HG03108 (cell line): ENCODE measurements at regions not wholly inside any gene's neighbourhood (a gene's known extent, or its start where the extent isn't known, plus 50 kb on each side); places are given as distances from the start of the nearest gene placed in this dataset.

Source experiments
- ATAC-seq: cut with Tn5 transposase; IDR thresholded peaks from one replicate; pipeline ENCODE4 v1.9.1; 2021; ENCODE audit warnings: moderate library complexity; ENCODE audit not compliant: unreplicated experiment

GRCh38 chr3:168422843-168423242, 327.1 kb upstream of the GOLIM4 start:
- no peak for ATAC-seq

DNA sequence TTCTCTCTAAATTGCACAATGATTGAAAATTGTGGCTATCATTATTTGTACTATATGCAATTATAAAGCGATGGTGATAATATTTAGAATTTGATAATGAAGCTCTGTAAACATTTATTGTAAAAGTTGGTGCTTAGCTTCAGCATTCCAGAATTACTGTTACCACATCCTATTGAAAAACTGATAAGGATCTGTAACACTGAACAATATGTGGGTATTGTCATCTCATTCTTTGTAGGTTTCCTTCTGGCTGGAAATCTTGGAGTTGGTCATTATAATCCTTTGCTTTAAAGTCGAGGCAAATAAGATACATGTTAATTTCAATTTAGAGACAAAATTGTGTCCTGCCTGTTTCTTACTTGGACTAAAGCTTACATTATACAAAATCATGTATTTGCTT, 323.4 kb upstream of the GOLIM4 start:
- ATAC-seq: no peak

DNA sequence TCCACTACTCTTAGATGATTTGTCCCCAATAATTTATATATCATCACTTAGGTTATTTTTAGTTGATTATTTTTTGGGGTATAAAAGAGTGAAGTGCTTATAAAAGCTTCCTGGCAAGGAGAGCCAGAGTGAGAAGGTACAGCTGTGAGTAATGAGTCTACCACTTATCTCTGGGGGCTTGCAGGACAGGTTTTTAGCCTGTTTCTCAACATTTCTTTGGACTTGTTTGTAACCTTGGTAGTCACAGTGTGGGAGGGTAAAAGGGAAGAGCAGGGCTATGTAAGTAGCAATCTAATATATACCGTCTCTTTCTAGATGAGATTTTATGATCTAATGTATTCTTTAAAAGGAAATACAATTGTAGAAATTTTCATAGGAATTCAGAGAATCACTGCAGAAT, 321.3 kb upstream of the GOLIM4 start:
- no peak for ATAC-seq

- ATAC-seq: no peak
Observed at GRCh38 chr3:168416446-168416845, 320.7 kb upstream of the GOLIM4 start.

DNA sequence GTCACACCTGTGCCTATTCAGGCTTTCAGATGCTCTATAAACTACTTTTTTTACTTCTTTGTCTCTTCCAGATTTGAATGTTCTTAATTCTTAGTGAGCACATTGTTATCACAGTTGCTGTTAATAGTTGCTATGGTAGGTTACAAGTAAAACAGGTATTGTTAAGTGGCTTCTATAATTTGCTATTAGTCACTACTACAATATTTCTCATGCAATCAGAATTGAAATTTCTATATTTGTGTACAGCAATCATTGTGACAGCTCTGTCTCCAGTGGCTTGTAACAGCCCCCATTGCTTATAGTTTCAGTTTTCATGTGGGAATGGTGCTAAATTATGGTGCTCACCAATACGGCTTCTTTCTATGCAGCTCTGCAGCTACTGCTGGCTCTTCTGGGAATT, 318.4 kb upstream of the GOLIM4 start:
- no peak for ATAC-seq

DNA sequence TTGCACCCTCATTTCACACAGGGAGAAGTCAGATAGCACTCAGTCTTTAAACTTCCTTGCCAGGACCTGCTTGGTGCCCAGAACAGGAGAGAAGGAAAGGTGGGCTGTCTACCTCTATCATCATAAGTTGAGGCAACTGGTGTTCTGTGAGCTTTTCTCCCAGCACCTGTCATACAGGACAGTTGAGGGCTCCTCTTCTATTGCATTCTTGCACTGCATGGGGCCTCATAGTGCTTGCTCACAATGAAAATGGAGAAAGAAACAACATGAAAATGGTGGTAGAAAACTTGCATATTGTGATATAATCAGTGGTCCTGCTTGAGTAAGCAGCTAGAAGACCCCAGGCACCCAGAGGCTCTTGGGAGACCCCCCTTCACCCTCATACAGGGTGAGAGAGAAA, 311.7 kb upstream of the GOLIM4 start:
- ATAC-seq: no peak

DNA sequence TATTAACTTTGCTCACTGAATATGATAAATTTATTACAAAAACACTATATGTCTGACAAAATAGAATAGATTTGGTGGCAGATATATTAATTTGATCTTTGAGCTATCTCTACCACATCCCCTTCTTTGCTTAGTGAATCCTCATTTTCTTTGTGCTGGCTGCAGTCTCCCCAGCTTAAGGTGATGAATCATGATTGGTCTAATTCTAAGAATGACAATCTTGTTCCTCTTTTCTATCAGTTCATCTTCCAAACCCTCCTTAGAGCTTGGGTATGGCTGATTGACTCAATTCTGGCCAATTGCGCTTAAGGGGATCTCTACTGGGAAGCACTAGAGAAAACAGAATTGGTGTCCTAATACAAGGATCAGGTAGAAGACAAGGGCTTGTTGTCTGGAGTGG, 309.6 kb upstream of the GOLIM4 start:
- no peak for ATAC-seq

DNA sequence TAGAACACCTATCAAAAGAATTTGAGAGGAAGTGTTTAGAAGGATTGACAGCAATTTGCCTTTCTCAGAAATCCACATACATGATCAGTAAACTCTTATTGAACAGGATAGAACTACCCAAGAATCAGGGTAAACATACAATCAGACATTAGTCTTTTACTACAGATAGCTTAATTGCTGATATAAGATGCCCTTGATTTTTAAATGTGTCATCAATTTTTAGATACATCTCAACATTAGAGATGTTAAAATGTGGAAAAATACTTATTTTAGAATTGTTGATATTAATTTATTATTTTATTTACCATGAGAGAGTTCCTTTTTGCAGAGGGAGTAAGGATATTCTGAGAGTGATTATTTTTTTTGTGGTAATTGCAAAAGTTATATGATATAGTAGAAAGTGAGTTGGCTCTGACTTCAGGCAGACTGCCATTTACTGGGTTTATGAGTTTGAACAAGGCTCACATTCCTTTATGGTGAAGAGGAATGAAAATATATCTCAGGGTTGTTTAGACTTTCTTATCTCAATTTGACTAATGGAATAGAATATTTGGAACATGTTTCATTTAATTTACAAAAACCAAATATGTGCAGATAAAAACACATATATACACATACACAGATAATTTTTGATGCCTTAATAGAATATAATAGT, 302.8 kb upstream of the GOLIM4 start:
- no peak for ATAC-seq

DNA sequence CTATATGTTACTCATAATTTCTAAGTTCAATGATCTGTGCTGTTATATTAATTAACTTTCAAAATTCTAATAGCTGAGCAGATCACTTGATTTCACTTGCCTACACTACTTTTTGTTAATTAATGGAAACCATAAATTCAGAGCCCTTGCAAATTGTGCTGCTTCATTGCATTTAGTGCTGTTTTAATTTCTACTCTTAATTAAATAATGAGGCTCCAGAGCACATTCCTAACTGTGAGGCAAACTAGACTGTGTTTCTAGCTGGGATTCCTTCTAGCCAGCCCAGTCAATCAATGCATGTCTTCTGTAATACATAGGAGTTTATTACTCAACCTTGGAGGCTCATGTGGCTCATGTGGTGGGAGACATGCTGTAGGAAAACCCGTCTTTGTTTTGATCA, 301.1 kb upstream of the GOLIM4 start:
- ATAC-seq: no peak

GRCh38 chr3:168395551-168395950, 299.8 kb upstream of the GOLIM4 start:
- no peak for ATAC-seq

- no peak for ATAC-seq
Observed at GRCh38 chr3:168394439-168394838, 298.7 kb upstream of the GOLIM4 start.

- no peak for ATAC-seq
Observed at GRCh38 chr3:168386301-168386700, 290.6 kb upstream of the GOLIM4 start.

GRCh38 chr3:168384990-168385389, 289.3 kb upstream of the GOLIM4 start:
- ATAC-seq: no peak

GRCh38 chr3:168383573-168383972, 287.8 kb upstream of the GOLIM4 start:
- ATAC-seq: no peak

DNA sequence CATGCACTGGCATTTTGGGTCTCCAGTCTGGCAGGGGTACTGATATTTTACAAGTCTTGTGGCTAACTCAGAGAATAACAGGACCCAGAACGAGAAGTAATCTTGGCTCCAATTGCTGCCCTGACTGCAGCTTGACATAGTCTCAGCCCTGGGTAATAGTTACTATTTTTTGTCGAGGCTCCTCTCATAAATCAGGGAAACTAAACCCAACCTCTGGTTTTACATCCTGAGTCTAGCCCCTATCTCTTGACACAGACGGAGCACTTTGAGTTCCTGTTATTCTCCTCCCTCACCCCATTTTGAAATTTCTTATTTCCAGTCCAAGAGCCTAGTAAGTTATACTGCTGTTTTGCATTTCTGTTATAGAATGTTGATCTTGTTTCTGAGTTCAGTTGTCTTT, 276.1 kb upstream of the GOLIM4 start:
- no peak for ATAC-seq

DNA sequence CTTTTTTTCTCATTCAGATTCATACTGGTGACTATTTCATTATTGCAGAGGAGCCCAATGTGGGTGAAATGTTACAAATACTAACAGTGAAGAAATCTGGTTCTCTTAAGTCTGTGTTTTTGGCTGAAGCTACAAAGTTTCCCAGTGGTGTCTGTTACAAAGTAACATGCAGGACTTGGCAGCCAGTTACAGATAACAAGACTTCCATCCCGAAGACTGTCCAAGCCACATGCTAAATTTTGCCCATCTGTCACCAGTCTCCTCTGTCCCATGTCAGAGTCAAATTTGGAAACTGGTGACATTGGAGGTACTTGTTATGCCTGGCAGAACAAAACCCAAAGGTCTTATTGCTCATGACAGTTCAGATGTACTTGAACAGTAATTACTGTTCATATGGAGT, 269.2 kb upstream of the GOLIM4 start:
- no peak for ATAC-seq

GRCh38 chr3:168362661-168363247, 267.0 kb upstream of the GOLIM4 start:
- ATAC-seq: no peak

DNA sequence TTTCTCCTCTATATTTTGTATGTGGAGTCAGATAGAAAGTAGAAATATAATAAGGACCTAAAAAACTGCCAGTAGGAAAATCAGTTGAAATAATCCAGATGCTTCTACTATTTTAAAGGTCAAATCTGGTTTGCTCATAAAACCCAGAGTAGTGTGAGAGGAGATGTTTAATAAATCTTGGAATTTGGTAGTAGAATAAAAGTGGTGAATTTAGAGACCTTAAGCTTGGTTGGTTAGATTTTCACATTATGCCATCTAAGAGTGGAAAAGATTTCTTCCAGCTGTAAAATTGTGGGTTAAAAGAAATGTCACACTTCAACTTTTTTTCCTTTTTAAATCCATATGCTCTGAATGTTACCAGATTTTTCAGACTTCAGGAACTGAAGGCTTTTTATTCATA, 266.4 kb upstream of the GOLIM4 start:
- ATAC-seq: no peak

- ATAC-seq: no peak
Observed at GRCh38 chr3:168360993-168361392, 265.3 kb upstream of the GOLIM4 start.

DNA sequence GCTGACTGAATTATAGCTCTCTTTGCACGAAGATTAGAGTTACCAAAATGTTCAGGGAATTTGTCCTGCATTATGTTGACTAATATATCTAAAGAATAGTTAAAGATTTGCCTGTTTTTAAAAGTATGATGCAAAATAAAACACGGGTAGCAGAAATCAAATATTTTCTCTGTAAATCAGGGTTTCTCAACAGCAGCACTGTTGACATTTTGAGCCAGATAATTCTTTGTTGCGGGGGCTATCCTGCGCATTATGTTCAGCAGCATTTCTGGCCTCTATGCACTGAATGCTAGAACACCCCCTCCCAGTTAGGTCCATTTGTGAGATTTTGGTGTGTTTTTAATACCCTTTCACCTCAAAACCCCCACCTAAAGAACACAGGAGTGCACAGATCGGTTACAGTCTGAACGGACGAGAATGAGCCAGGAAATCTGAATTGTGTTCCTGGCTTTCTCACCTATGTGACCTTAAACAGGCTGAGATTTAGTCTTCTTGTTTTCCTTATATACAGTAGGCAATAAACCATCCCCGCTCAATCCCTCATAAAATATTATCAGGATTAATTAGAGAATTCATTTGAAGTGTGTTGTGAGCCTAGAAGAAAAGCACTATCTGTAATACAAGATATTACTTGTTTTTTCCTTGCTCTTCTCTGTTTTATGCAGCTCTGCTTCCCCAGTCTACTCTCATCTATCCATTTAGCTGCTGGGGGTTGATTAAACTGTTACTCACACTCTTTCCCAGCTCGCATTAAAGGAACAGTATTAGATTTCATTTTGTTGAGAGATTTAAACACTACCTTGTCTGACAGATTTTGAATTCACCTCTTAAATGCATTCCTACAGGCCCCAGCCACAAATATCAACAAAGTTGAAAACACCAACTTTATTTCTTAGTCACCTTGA, 247.5 kb upstream of the GOLIM4 start:
- ATAC-seq: no peak

GRCh38 chr3:168341956-168342936, 246.5 kb upstream of the GOLIM4 start:
- ATAC-seq: no peak
